ENCODE measurements at regions not wholly inside any gene's neighbourhood (a gene's known extent, or its start where the extent isn't known, plus 50 kb on each side); places are given as distances from the start of the nearest gene placed in this dataset.

DNA sequence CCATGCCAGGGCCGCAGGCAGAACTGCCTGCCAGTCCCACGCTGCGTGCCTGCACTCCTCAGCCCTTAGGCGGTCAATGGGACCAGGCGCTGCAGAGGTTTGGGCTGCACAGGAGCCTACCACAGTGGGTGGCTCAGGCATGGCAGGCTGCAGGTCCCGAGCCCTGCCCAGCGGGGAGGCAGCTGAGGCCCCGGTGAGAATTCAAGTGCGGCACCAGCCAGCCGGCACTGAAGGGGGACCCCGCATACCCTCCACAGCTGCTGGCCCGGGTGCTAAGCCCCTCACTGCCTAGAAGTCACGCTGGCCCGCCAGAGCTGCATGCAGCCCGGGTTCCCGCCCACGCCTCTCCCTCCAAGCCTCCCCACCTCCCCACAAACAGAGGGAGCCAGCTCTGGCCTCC, 302.5 kb upstream of the UGT8 start:
- TF ChIP-seq POLR2A (IDR thresholded peaks at IDR 0.05): no peak
- TF ChIP-seq, protein P1, sequence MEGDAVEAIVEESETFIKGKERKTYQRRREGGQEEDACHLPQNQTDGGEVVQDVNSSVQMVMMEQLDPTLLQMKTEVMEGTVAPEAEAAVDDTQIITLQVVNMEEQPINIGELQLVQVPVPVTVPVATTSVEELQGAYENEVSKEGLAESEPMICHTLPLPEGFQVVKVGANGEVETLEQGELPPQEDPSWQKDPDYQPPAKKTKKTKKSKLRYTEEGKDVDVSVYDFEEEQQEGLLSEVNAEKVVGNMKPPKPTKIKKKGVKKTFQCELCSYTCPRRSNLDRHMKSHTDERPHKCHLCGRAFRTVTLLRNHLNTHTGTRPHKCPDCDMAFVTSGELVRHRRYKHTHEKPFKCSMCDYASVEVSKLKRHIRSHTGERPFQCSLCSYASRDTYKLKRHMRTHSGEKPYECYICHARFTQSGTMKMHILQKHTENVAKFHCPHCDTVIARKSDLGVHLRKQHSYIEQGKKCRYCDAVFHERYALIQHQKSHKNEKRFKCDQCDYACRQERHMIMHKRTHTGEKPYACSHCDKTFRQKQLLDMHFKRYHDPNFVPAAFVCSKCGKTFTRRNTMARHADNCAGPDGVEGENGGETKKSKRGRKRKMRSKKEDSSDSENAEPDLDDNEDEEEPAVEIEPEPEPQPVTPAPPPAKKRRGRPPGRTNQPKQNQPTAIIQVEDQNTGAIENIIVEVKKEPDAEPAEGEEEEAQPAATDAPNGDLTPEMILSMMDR (IDR thresholded peaks at IDR 0.05): no peak

All from body of pancreas (tissue), 4 donors.